ENCODE measurements at regions not wholly inside any gene's neighbourhood (a gene's known extent, or its start where the extent isn't known, plus 50 kb on each side); places are given as distances from the start of the nearest gene placed in this dataset.

GRCh38 chr16:35296962-35297653, 1837.7 kb downstream of the TP53TG3F start:
- DNase-seq, result no peak

- DNase-seq, result no peak
Measured at GRCh38 chr16:35298460-35299243, 1839.2 kb downstream of the TP53TG3F start.

GRCh38 chr16:35302859-35303258, 1843.4 kb downstream of the TP53TG3F start:
- DNase-seq, result no peak

DNA sequence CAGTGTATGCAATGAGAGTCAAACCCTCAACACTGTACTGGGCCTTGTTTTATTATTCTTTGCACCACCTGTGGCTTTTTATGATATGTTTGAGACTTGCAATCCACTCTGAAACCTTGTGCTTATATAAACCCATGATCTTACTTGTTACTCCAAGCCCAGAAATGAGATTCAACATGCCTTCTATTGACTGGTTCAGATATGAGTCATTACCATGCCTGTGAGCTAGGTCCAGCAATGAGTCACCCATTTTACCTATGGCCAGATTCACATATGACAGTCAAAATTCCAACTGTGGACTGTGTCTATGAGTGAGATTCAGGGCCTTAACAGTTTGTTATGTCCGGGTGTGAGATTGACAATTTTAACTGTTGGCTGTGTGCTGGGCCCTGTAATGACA, 1846.1 kb downstream of the TP53TG3F start:
- no peak for DNase-seq

DNA sequence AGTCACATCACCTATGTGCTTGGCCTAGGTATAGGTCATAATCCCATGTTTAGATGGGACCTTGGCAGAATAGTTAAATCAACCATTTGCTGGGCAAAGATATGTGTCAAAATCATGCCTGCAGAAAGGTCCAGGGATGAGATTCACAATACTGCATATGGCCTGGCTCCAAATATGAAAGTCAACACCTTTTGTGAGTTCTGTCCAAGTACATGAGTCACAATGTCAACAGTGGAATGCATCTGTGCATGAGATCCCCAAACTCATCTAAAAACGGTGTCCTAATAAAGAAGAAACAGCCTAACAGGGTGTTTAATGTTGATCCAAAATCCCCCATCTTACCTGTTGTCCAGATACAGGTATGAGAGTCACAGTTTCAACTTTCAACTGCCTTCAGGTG, 1847.5 kb downstream of the TP53TG3F start:
- no peak for DNase-seq

DNA sequence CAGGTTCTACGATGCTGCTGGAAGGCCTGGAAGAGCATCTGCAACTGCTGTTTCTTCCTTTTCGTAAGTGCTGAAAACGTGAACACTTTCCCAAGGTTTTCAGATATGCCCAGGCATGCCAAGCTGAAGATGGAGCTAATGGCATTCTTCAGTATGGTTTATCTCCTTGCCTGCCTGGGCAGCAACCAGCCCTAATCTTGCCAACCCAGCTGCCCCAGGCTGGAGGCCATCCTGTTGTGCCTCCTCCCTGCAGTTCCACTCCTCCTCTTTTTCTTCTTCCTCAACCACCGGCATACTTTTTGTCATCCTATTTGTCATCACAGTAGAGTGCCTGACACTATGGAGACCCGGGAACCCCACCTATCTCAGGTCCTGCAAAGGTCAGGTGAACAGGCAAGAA, 1849.3 kb downstream of the TP53TG3F start:
- no peak for DNase-seq

DNA sequence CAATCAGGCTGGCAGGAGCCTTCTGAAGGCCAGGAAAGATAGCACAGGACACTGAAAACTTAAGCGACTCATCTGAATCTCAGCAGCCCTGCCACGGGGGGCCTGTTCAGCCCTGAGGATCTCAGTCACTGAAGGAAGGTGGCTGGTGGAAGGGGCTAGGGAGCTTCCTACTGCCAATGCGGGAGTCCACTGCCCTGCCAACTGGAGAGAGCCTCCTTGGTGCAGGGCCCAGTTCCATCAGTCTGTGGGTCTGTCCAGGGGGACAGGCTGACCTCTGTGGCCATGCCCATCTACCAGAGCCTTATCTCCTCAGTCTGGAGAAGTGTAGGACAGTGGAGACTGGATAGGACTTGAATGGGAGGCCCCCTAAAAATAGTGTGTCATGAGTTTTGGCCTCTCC, 1851.6 kb downstream of the TP53TG3F start:
- no peak for DNase-seq

DNA sequence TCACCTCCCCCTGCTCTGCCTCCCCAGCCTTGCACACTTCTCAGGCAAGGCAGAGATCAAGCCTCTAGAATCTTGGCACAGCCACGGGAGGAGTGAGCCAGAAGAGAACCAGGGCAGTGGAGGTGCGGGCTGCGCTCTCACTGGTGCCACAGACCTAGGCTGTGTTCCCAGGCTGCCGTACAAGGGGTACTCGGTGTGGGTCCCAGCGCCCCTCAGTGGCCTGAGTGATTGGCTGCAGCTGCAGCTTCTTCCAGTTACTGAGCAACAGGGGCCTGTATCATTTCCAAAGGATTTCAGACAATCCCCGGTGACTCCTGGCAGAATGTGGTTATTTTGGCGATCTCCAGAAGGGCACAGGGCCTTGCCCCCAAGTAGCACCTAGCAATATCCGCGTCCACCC, 1852.1 kb downstream of the TP53TG3F start:
- DNase-seq, result no peak

DNA sequence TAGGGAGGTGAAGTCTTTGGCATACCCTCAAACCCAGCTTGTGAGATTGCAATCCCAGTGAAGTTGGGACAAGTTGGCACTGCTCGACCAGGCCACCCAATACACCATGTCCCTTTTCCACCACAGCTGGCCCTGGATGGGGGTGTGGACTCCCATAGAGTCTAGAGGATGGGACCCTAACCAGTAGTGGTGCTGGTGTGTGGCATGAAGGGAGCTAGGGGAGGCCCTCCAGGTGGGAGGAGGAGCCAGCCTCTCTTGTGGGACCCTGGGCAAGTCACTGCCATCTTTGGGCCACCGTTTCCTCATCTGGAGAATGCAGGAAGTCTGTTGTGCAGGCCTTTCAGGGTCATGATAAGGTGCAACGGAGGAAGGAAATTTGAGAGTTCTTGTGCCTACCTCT, 1854.9 kb downstream of the TP53TG3F start:
- no peak for DNase-seq

- no peak for DNase-seq
Measured at GRCh38 chr16:35319536-35320192, 1860.3 kb downstream of the TP53TG3F start.

DNA sequence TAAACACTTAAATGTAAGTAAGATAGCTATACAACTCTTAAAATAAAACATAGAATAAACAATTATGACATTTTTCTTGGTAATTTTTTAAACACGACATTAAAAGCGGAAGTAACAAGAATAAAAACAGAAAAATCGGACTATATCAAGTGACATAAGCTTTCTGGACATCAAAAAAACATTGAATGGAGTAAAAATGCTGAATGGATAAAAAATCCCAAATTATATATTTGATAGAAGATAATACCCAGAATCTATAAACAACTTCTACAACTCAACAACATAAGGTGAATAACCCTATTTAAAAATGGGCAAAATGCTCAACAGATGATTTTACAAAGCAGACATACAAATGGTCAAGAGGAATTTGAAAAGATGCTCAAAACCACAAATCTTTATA, 1866.5 kb downstream of the TP53TG3F start:
- DNase-seq, result no peak

DNA sequence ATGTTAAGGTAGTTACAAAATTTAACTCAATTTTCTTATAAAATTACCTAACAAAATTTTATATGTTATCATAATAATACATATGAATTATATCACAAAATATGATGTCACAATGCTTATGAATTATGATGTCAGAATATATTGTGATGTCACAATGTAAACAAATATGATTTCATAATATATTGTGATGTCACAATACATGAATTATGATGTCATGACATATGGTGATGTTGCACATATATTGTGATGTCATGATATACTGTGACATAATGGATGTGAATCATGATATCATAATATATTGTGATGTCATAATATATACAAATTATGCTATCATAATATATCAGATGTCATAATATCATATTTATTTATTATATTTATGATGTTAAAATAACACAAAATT, 1879.9 kb downstream of the TP53TG3F start:
- DNase-seq, result no peak

GRCh38 chr16:35342012-35342411, 1882.6 kb downstream of the TP53TG3F start:
- no peak for DNase-seq

- no peak for DNase-seq
Measured at GRCh38 chr16:35344012-35344762, 1884.8 kb downstream of the TP53TG3F start.

- no peak for DNase-seq
Measured at GRCh38 chr16:35352431-35352830, 1893.0 kb downstream of the TP53TG3F start.

DNA sequence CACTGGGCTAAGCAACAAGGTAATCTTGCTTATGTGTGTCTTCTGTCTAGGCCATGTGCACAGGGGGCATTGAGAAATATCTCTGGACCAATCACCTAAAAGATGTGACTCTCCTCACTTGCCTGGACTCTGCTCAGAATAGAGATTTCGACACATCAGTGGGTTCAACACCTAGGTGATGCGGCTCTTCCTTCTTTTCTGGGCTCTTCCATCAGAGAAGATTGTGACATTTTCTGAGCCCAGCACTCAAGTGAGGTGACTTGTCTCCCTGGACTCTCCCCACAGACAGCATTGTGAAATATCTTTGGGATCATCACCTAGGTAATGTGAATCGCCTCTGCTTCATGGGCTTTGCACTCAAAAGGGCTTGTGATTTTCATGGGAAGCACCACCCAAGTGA, 1904.1 kb downstream of the TP53TG3F start:
- DNase-seq, result no peak

DNA sequence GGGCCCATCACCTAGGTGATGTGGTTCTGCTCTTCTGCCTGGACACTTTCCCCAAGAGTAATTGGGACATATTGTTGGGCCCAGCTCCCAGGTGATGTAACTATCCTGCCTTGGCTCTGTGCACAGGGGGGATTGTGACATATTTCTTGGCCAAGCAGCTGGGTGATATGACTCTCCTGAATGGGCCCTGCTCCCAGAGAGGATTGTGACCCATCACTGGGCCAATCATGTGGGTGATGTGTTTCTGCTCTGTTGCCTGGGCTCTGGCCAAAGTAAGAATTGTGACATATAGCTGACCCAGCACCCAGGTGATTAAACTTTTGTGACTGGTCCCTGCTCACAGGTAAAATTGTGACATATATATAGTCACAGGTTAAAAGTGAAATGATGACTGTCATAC, 1904.9 kb downstream of the TP53TG3F start:
- no peak for DNase-seq

- no peak for DNase-seq
Measured at GRCh38 chr16:35365675-35366074, 1906.3 kb downstream of the TP53TG3F start.

DNA sequence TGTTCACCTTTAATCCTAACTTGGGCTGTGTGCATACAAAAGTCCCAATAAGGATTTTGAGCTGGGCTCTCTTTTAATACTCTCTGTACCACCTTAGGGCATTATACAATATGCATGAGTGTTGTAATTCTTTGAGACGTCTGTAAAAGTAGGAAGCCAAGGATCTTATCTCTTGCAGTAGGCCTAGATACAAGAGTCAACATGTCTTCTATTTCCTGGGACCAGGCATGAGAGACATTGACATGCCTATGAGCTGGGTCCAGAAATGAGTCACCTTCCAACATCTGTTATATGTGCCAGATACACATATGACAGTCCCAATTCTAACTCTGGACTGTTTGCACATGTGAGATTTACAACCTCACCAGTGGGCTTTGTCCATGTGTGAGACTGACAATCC, 1911.2 kb downstream of the TP53TG3F start:
- no peak for DNase-seq

DNA sequence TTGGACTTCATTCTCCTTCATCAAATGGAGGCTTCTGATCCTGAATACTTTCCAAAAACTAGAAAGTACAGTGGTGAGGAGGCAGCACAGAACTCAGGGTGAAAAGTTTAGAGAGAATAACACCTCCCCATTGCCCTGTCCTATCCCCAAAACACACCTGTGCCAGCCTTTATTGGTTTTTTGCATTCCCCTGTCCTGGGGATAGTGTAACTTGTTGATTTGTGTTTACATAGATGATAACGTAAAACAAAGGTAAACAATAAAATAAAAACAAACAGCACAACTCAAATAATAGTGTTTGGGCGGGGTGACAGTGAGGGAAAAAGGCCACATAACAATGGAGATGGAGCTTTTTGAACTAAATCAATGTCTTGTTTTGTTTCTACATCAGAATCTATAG, 1917.7 kb downstream of the TP53TG3F start:
- no peak for DNase-seq

GRCh38 chr16:35386619-35387018, 1927.2 kb downstream of the TP53TG3F start:
- no peak for DNase-seq

DNA sequence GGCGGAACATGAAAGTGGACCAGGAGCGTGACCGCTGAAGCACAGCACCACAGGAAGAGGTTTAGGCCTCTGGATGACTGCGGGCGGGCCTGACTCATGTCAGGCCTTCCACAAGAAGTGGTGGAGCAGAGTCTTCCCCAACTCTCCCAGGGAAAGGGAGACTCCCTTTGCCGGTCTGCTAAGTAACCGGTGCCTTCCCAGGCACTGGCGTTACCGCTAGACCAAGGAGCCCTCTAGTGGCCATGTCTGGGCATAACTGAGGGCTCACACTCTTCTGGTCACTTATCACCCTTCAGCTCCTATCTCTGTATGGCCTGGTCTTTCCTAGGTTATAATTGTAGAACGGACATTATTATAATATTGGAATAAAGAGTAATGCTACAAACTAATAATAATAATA, 1931.9 kb downstream of the TP53TG3F start:
- DNase-seq, result peak; percentile 57

DNA sequence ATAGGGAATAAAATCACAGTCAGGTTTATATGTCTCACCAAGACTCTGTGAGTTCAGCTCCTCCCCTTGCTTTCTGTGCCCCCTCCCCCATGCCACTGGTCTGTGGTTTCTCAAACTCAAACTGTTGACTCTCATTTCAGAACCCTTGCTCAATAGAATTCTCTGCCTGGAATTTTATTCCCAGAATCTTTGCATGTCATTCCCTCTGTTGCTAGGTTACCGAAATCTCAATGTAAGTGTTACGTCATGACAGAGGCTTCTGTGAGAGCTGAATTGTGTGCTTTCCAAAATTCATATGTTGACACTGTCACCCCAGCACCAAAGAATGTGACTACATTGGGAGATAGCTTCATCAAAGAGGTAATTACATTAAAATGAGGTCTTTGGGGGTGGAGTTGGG, 1938.8 kb downstream of the TP53TG3F start:
- no peak for DNase-seq

Measured in dermis blood vessel endothelial cell (primary cell).